Ascending aorta (tissue), 2 donors: ENCODE measurements at regions not wholly inside any gene's neighbourhood (a gene's known extent, or its start where the extent isn't known, plus 50 kb on each side); places are given as distances from the start of the nearest gene placed in this dataset.

Experiments used
- DNase-seq, 2 donors: peaks; one replicate each; pipeline ENCODE4 v3.0.0-alpha.2; 2019; ENCODE audit warnings: low spot score in 2 of 2
- H3K27ac ChIP-seq, 2 donors: fragments of 200-600 bp; sonication (generic); one replicate each; pipeline ENCODE4 v1.5.1; 2016 to 2017; ENCODE audit warnings: mild to moderate bottlenecking in 1 of 2
- H3K27me3 ChIP-seq: fragments of 200-600 bp; sonication (generic); one replicate; pipeline ENCODE4 v1.5.1; 2017
- H3K36me3 ChIP-seq, 2 donors: fragments of 200-600 bp; sonication (generic); one replicate each; pipeline ENCODE4 v1.5.1; 2016
- H3K4me1 ChIP-seq, 2 donors: fragments of 200-600 bp; sonication (generic); one replicate each; pipeline ENCODE4 v1.5.1; 2016 to 2017; ENCODE audit warnings: mild to moderate bottlenecking in 1 of 2
- H3K4me3 ChIP-seq, 2 donors: fragments of 200-600 bp; sonication (generic); one replicate each; pipeline ENCODE4 v1.5.1; 2016 to 2017; ENCODE audit warnings: mild to moderate bottlenecking in 1 of 2
- H3K9me3 ChIP-seq, 2 donors: fragments of 200-600 bp; sonication (generic); one replicate each; pipeline ENCODE4 v1.5.1; 2016
- CTCF ChIP-seq, 3 experiments: fragments of 200-600 bp in 2 of 3; fragments of 450-650 bp in 1 of 3; sonication (generic) in 2 of 3; IDR thresholded peaks; one replicate each; pipeline ENCODE4 v1.5.1; 2016 to 2019; ENCODE audit warnings: antibody characterized with exemption in 3 of 3, mild to moderate bottlenecking in 1 of 3, moderate library complexity in 1 of 3
- intact Hi-C: fragments of 100-400 bp; cut with DNase I; formaldehyde crosslinking; loops from one replicate; pipeline ENCODE4 v1.15.1; 2023

- no peaks in the 10 kb centered on the region for H3K4me1 ChIP-seq
- no peaks in the 10 kb centered on the region for H3K36me3 ChIP-seq
- no peaks in the 10 kb centered on the region for H3K9me3 ChIP-seq
- TF ChIP-seq CTCF (IDR thresholded peaks at IDR 0.05): no peak
- DNase-seq: no peak
- H3K27ac ChIP-seq: no peak overlapping the region
- intact Hi-C loops: no loop called here
- H3K27me3 ChIP-seq: no peaks in the 10 kb centered on the region
- H3K4me3 ChIP-seq: no peak overlapping the region
Measured at GRCh38 chr21:24032709-24033232, 1574.5 kb downstream of the MRPL39 start.

GRCh38 chr21:24027396-24027795, 1579.9 kb downstream of the MRPL39 start:
- Histone ChIP-seq H3K27me3 (no peaks in the 10 kb centered on the region), H3K9me3 (no peaks in the 10 kb centered on the region), H3K36me3 (no peaks in the 10 kb centered on the region), H3K27ac (no peak overlapping the region), H3K4me3 (no peak overlapping the region), H3K4me1 (peaks cover 0 to 2% of the 10 kb centered on the region in 2 donors)
- no peak for TF ChIP-seq CTCF (IDR thresholded peaks at IDR 0.05)
- no peak for DNase-seq
- intact Hi-C loops: no loop called here

- H3K36me3 ChIP-seq: no peaks in the 10 kb centered on the region
- no peak overlapping the region for H3K4me3 ChIP-seq
- no peaks in the 10 kb centered on the region for H3K27me3 ChIP-seq
- no peak overlapping the region for H3K27ac ChIP-seq
- intact Hi-C loops: no loop called here
- no peak for DNase-seq
- peaks cover 0 to 2% of the 10 kb centered on the region in 2 donors for H3K4me1 ChIP-seq
- TF ChIP-seq CTCF (IDR thresholded peaks at IDR 0.05): no peak
- H3K9me3 ChIP-seq: no peaks in the 10 kb centered on the region
Measured at GRCh38 chr21:24025101-24025500, 1582.2 kb downstream of the MRPL39 start.

GRCh38 chr21:24023936-24024335, 1583.3 kb downstream of the MRPL39 start:
- Histone ChIP-seq H3K4me3 (no peak overlapping the region), H3K27ac (no peak overlapping the region), H3K9me3 (no peaks in the 10 kb centered on the region), H3K4me1 (peaks cover 0 to 2% of the 10 kb centered on the region in 2 donors), H3K27me3 (no peaks in the 10 kb centered on the region), H3K36me3 (no peaks in the 10 kb centered on the region)
- no peak for DNase-seq
- intact Hi-C loops: no loop called here
- no peak for TF ChIP-seq CTCF (IDR thresholded peaks at IDR 0.05)

GRCh38 chr21:24023402-24023801, 1583.9 kb downstream of the MRPL39 start:
- Histone ChIP-seq H3K4me1 (peaks cover 0 to 2% of the 10 kb centered on the region in 2 donors), H3K9me3 (no peaks in the 10 kb centered on the region), H3K4me3 (no peak overlapping the region), H3K27me3 (no peaks in the 10 kb centered on the region), H3K36me3 (no peaks in the 10 kb centered on the region), H3K27ac (no peak overlapping the region)
- DNase-seq: no peak
- intact Hi-C loops: no loop called here
- TF ChIP-seq CTCF (IDR thresholded peaks at IDR 0.05): no peak

GRCh38 chr21:24014381-24014780, 1592.9 kb downstream of the MRPL39 start:
- no peaks in the 10 kb centered on the region for H3K36me3 ChIP-seq
- no peaks in the 10 kb centered on the region for H3K4me1 ChIP-seq
- no peak for DNase-seq

More at GRCh38 chr21:24014381-24014780, 1592.9 kb downstream of the MRPL39 start:
- intact Hi-C loops: no loop called here
- TF ChIP-seq CTCF (IDR thresholded peaks at IDR 0.05): no peak
- peaks cover 0 to 2% of the 10 kb centered on the region in 2 donors for H3K9me3 ChIP-seq
- no peaks in the 10 kb centered on the region for H3K27me3 ChIP-seq
- no peak overlapping the region for H3K4me3 ChIP-seq
- no peak overlapping the region for H3K27ac ChIP-seq
